ENCODE measurements at regions not wholly inside any gene's neighbourhood (a gene's known extent, or its start where the extent isn't known, plus 50 kb on each side); places are given as distances from the start of the nearest gene placed in this dataset.

- TF ChIP-seq HMGXB4 (CRISPR knock-in tag; IDR thresholded peaks at IDR 0.05) (no peak), JUN (CRISPR knock-in tag; IDR thresholded peaks at IDR 0.05) (no peak), CREM (CRISPR knock-in tag; IDR thresholded peaks at IDR 0.05) (no peak), ZBTB21 (CRISPR knock-in tag; IDR thresholded peaks at IDR 0.05; ENCODE audit: borderline replicate concordance) (no peak), E2F1 (CRISPR knock-in tag; IDR thresholded peaks at IDR 0.05) (no peak), FOXK1 (CRISPR knock-in tag; IDR thresholded peaks at IDR 0.05) (no peak)
Measured at GRCh38 chr1:213617133-213617532, 370.6 kb upstream of the PROX1 start (continued).

DNA sequence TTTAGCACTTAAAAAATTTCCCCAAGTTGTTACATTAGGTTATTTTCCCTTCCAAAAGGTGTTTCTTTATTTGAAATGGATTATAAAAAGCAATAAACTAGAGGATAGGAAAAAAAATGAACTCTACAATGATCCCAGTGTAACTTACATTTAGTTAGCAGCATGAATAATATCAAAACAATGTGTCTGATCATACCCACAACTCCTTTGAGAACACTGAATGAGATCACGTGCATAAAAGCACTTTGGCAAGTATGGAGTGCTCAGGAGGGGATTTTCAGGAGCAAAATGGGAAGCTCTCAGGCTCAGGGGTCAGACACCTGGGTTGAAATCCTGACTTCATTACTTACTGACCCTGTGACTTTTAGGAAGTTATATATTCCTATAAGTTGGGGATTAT, 369.7 kb upstream of the PROX1 start:
- H3K4me3 Mint-ChIP-seq = no peak overlapping the region
- no peak overlapping the region for H3K27ac Mint-ChIP-seq
- H3K27me3 Mint-ChIP-seq (ENCODE audit: low read depth) = no peaks in the 10 kb centered on the region; the same call in 1 of the 2 replicates
- no peaks in the 10 kb centered on the region for H3K36me3 Mint-ChIP-seq
- CTCF ChIA-PET = no interaction called here
- no peaks in the 10 kb centered on the region for H3K4me1 Mint-ChIP-seq
- no peak for DNase-seq (ENCODE audit: low spot score)
- ATAC-seq = no peak
- POLR2A ChIA-PET = no interaction called here
- no peaks in the 10 kb centered on the region for H3K9me3 Mint-ChIP-seq
- no peak for TF ChIP-seq E2F1 (CRISPR knock-in tag; IDR thresholded peaks at IDR 0.05)
- no peak for TF ChIP-seq ZNF281 (CRISPR knock-in tag; IDR thresholded peaks at IDR 0.05)
- no peak for TF ChIP-seq CDX4 (CRISPR knock-in tag; IDR thresholded peaks at IDR 0.05; ENCODE audit: borderline replicate concordance)
- no peak for TF ChIP-seq FOXJ3 (CRISPR knock-in tag; IDR thresholded peaks at IDR 0.05; ENCODE audit: borderline replicate concordance)
- TF ChIP-seq RORB (CRISPR knock-in tag; IDR thresholded peaks at IDR 0.05) = no peak
- no peak for TF ChIP-seq HMGA2 (CRISPR knock-in tag; IDR thresholded peaks at IDR 0.05)
- no peak for TF ChIP-seq OVOL2 (CRISPR knock-in tag; IDR thresholded peaks at IDR 0.05; ENCODE audit: borderline replicate concordance)
- TF ChIP-seq ZNF532 (CRISPR knock-in tag; IDR thresholded peaks at IDR 0.05; ENCODE audit: borderline replicate concordance) = no peak
- TF ChIP-seq USF2 (CRISPR knock-in tag; IDR thresholded peaks at IDR 0.05) = no peak
- TF ChIP-seq CTCF (IDR thresholded peaks at IDR 0.05) = no peak
- TF ChIP-seq AR (CRISPR knock-in tag; IDR thresholded peaks at IDR 0.05) = no peak
- no peak for TF ChIP-seq ZNF138 (CRISPR knock-in tag; conservative IDR thresholded peaks at IDR 0.05)
- no peak for TF ChIP-seq SP1 (CRISPR knock-in tag; conservative IDR thresholded peaks at IDR 0.05)
- TF ChIP-seq ZNF416 (CRISPR knock-in tag; IDR thresholded peaks at IDR 0.05) = no peak
- no peak for TF ChIP-seq FOXK1 (CRISPR knock-in tag; IDR thresholded peaks at IDR 0.05)
